Hippocampal formation (tissue), 2 donors: ENCODE measurements at regions not wholly inside any gene's neighbourhood (a gene's known extent, or its start where the extent isn't known, plus 50 kb on each side); places are given as distances from the start of the nearest gene placed in this dataset.
"Not testable (repeated sequence)": the region's sequence is repeated elsewhere in the genome, so short reads cannot be mapped to it uniquely, and the experiment has no call there.

Experiments
- DNase-seq, 2 donors: peaks; one replicate each; lab custom pipeline; 2025; lab: John Stamatoyannopoulos, UW

GRCh38 chr16:65549689-65550088, 427.8 kb upstream of the CDH11 start:
- DNase-seq: not testable (repeated sequence)

DNA sequence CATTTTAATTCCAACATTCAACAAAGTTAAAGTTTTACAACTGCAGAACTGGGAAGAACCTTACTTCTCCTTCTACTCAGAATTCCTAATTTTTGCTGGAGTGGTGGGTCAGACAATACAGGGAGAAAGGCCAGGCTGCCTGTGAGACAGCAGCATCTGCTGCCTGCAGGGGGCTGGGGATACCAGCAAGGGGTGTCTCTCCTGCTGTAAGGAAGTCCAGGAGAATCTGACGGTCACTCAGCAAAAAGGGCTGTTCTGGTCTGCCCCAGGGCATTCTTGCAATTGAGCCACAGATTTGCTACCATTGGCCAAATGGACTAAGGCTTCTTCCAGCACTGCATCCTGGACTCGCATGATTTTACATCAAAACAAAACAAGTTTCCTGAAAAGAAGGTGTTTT, 426.6 kb upstream of the CDH11 start:
- DNase-seq: no peak

- peak in 1 of 2 donors; percentile 4 for DNase-seq
Observed at GRCh38 chr16:65547772-65548446, 426.0 kb upstream of the CDH11 start.

DNA sequence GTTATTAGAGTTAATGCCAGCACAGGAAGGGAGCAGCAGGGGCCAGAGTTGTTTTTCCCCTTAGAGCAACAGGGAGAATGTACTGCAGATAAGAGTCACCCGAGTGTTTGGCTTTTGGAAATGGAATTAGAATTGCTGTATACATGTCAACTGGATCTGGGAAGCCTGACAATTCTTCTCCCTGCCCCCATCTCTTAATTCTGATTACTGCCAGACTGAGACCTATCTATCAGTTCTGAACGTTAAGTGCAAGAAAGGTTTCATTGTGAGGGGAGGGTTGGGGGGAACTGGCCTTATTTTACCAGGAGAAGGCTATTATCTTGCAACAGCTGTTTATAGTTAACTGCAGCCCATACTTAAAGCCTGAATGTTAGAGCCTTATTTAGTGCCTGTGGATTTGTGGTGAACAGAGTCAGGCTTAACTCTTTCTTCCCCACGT, 424.5 kb upstream of the CDH11 start:
- DNase-seq: no peak

- no peak for DNase-seq
Observed at GRCh38 chr16:65545413-65545956, 423.6 kb upstream of the CDH11 start.

DNA sequence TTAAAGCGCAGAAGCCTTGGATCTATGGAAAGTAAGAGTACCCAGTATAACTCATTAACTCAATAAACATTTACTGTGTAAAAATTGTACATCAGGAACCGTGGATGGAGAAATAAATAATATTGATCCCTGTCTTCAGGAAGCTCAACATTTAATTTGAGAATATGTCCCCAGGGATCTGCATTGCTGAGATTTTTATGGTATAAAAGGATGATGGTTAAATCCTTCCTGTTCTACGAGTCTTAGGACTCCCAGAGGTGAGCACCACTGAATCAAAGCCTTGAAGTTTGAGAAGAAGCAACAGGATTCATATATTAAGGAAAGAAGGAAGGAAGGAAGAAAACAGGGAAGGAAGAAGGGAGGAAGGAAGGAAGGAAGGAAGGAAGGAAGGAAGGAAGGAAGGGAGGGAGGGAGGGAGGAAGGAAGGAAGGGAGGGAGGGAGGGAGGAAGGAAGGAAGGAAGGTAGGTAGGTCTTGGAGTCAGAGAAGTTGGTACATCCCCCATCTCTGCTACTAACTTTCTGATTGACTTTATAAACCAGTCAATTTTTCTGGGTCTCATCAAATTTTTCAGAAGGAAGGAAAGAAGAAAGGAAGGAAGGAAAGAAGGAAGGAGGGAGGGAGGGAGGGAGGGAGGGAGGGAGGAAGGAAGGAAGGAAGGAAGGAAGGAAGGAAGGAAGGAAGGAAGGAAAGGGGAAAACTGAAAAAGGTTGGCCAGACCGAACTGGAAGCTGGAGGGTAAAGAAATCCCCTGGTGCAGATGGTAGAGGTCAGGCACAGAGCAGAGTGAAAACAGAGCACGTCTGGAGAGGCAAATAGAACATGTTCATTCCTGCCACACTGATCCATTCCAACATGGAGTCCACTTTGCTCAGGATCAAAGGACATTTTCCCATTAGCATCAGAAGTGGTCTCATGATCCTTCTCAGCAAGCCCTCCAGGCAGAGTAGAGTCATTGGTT, 422.2 kb upstream of the CDH11 start:
- no peak for DNase-seq

DNA sequence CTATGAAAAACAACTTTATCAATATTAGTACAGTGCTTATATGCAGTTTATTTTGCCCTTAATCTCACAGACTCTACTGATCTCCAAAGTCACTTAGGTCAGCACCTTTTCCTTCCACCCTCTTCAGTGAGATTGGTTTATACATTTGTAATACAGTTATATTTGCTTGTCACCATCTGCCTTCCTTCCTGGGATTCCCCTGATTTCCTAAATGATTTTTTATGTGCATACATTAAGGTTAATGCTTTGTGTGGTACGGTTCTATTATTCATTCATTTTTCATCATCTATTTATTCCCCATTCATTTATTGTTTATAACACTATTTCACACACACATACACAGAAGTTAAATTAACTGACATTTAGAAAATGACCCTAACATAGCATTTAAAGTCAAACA, 419.8 kb upstream of the CDH11 start:
- DNase-seq: no peak

DNA sequence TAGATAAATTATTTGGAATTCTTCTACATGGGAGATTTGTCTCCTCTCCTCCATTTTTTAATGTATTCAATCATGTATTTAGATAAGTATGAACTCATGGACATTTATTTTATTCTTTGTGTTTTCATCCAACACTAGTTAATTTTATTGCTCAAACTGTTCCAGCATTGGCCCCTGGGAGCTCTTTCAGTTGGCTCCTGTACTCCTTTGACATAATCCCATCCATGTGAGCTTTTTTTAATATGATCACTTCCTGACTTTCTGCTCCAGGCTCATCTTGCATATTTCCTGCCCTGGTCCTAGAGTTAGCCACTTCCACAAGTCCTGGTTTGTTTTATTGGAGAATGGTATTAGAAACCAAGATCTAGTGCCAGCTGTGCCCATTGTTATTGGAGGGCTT, 419.0 kb upstream of the CDH11 start:
- DNase-seq: no peak

- no peak for DNase-seq
Observed at GRCh38 chr16:65538976-65539375, 417.1 kb upstream of the CDH11 start.

- DNase-seq: no peak
Observed at GRCh38 chr16:65537336-65537735, 415.5 kb upstream of the CDH11 start.

DNA sequence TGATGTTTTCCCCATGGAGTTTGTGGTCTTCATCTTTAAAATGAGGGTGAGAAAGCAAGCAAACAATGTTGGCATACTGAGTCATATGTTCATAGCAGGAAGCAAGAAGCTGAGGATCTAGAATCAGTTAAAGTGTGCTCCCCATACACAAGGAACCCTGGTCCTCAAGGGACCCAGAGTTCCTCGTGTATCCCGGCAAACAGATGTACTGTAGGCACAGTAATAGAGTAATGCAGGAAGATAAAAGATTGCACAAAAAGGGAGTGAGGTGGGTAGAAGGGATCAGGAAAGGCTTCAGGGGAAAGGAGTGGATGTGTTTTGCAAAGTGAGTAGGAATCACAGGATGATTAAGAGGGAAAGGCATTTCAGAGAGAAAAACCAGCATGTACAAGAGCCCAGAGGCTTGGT, 412.3 kb upstream of the CDH11 start:
- no peak for DNase-seq

DNA sequence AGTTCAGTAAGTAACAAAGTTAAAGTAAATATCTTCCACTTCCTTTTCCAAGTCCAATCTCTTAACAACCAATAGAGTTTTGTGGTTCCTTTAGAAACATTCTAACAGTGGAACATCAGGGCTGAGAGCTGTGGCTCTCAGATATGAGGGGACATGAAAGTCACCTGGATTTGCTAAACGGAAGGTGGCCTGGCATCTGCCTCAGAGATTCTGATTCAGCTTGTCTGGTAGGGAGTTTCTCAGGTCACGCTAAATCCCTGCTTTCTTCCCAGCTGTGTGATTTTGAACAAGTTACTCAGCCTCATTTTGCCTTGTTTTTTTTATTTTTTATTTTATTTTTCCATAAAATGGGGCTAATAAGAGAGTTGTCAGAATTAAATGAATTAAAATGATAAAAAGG, 411.0 kb upstream of the CDH11 start:
- no peak for DNase-seq

DNA sequence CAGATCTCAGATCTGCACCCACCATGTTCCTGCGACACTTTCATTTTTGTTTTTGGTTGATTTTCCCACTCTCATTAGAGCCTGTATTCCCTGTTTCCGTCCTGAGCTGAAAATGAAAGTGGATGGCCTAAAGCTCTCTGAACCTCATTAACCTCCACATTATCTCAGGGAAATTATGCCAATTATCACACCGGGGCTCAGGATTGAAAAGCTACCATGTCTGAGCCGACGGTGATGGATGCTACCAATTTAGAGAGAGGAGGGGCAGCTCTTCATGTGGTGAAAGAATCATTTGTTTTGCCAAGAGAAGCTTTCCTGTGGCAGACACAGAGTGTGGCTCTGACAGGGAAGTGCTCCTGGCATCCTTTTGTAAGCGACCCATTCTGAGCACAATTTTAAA, 410.4 kb upstream of the CDH11 start:
- no peak for DNase-seq

GRCh38 chr16:65531475-65531874, 409.6 kb upstream of the CDH11 start:
- no peak for DNase-seq

GRCh38 chr16:65525707-65526106, 403.8 kb upstream of the CDH11 start:
- no peak for DNase-seq

GRCh38 chr16:65524997-65525396, 403.1 kb upstream of the CDH11 start:
- DNase-seq: no peak

DNA sequence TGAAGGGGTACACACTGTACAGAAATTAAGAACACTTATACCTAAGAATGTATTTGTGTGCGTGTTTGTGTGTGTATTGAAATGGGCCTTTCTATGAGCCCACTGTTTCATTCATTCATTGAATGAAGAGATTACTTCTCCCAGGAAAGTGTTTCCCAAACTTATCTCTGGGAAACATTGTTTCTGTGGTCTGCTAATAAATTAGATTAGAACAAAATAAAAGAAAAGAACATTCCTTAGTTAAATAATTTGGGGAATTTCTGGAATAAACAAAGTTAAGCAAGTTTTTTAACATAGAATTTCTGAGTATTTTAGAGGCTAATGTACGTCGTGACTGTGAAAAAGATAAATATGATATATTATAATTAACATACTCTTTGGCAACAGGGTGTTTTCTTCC, 402.4 kb upstream of the CDH11 start:
- DNase-seq: no peak

GRCh38 chr16:65523283-65523944, 401.6 kb upstream of the CDH11 start:
- no peak for DNase-seq

GRCh38 chr16:65522412-65522811, 400.5 kb upstream of the CDH11 start:
- DNase-seq: no peak

DNA sequence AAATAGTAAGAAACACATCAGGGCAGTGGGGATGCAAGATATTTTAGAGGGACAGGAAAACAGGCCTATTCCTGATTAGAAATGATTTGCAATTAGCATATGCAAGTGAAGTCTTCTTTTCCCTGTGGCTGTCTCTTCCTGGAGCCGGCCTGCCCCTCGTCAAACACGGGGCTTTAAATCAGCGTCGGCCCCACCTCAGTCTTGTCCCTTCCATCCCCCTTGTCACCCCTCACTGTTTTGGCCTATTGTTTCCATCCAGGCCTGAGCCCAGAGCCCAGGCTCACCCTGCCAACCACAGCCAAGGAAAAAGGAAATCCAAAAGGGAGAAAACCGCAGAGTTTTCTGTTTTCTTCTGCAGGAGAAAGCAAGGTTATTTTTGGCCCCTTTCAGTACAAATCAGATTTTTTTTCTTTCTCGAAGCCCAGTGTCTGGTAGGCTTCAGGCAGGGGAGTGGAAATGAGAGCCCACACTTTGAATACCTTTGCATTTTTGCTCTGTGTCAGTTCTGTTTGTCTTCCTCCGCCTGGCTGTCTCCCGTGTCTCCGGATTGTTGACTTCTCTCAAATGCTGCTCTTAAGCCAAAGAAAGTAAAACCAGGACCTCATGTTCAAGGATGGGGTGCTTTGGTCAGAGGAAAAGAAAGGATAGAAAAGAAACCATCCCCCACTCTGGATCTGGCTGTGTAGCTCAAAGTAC, 399.9 kb upstream of the CDH11 start:
- no peak for DNase-seq

GRCh38 chr16:65519402-65519801, 397.5 kb upstream of the CDH11 start:
- no peak for DNase-seq

DNA sequence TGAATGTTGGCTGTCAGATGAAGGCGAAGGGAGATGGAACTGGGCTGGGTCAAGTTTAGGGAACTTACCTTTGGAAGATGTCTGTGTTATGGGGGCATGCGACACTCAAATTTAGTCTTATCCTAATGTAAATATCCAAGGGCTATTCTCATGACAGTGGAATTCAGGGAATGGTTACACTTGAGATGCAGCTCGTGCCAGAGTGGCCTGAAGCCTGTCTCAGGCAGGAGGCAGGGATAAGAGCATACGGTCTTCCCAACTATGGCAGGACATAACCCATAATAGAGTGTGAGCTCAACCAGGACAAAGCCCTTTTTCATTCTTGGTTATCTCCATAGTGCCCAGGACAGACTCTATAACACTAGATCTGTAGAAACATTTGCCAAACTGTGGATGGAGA, 393.3 kb upstream of the CDH11 start:
- DNase-seq: no peak
